Skeletal muscle satellite cell (primary cell): ENCODE measurements at regions not wholly inside any gene's neighbourhood (a gene's known extent, or its start where the extent isn't known, plus 50 kb on each side); places are given as distances from the start of the nearest gene placed in this dataset.

ENCODE experiments used
- H3K27me3 ChIP-seq: 2 replicates; pipeline ENCODE4 v1.7.0; 2013; ENCODE audit warnings: low read length; ENCODE audit not compliant: control insufficient read depth, insufficient read depth
- H3K36me3 ChIP-seq: 2 replicates; pipeline ENCODE4 v1.7.0; 2013; ENCODE audit warnings: mild to moderate bottlenecking, control low read depth, low read length; ENCODE audit not compliant: insufficient read depth
- H3K4me1 ChIP-seq: 2 replicates; pipeline ENCODE4 v1.7.0; 2013; ENCODE audit warnings: low read length; ENCODE audit not compliant: control insufficient read depth, insufficient read depth
- H3K4me2 ChIP-seq: 2 replicates; pipeline ENCODE4 v1.7.0; 2013; ENCODE audit warnings: mild to moderate bottlenecking, low read length
- H3K4me3 ChIP-seq: 2 replicates; pipeline ENCODE4 v1.7.0; 2013; ENCODE audit warnings: low read length
- H3K9ac ChIP-seq: 2 replicates; pipeline ENCODE4 v1.7.0; 2013; ENCODE audit warnings: mild to moderate bottlenecking, low read depth, low read length, moderate library complexity
- H3K9me3 ChIP-seq: replicated peaks from 2 replicates; pipeline ENCODE4 v1.7.0; 2013; ENCODE audit warnings: mild to moderate bottlenecking, control low read depth, low read length

GRCh38 chr9:90061187-90061586 is 456.4 kb downstream of the GADD45G start:
- Histone ChIP-seq H3K9ac (no peak overlapping the region), H3K9me3 (no peaks in the 10 kb centered on the region), H3K4me3 (no peak overlapping the region), H3K4me2 (no peak overlapping the region), H3K36me3 (no peaks in the 10 kb centered on the region), H3K4me1 (no peaks in the 10 kb centered on the region), H3K27me3 (no peaks in the 10 kb centered on the region)

GRCh38 chr9:90062982-90063381 is 458.2 kb downstream of the GADD45G start:
- Histone ChIP-seq H3K36me3 (no peaks in the 10 kb centered on the region), H3K4me1 (no peaks in the 10 kb centered on the region), H3K27me3 (no peaks in the 10 kb centered on the region), H3K9me3 (no peaks in the 10 kb centered on the region), H3K4me2 (no peak overlapping the region), H3K4me3 (no peak overlapping the region), H3K9ac (no peak overlapping the region)

- no peaks in the 10 kb centered on the region for H3K4me1 ChIP-seq
- no peak overlapping the region for H3K9ac ChIP-seq
- no peaks in the 10 kb centered on the region for H3K36me3 ChIP-seq
- H3K9me3 ChIP-seq = no peaks in the 10 kb centered on the region
- no peaks in the 10 kb centered on the region for H3K27me3 ChIP-seq
- no peak overlapping the region for H3K4me3 ChIP-seq
- no peak overlapping the region for H3K4me2 ChIP-seq
Observed at GRCh38 chr9:90064248-90064647, 459.4 kb downstream of the GADD45G start.

GRCh38 chr9:90064971-90065370 is 460.2 kb downstream of the GADD45G start:
- Histone ChIP-seq H3K4me2 (no peak overlapping the region), H3K36me3 (no peaks in the 10 kb centered on the region), H3K4me1 (no peaks in the 10 kb centered on the region), H3K9me3 (no peaks in the 10 kb centered on the region), H3K4me3 (no peak overlapping the region), H3K27me3 (no peaks in the 10 kb centered on the region), H3K9ac (no peak overlapping the region)

GRCh38 chr9:90065851-90066250 is 461.0 kb downstream of the GADD45G start:
- no peak overlapping the region for H3K9ac ChIP-seq
- H3K27me3 ChIP-seq = no peaks in the 10 kb centered on the region
- no peak overlapping the region for H3K4me2 ChIP-seq
- no peak overlapping the region for H3K4me3 ChIP-seq
- H3K9me3 ChIP-seq = no peaks in the 10 kb centered on the region
- H3K4me1 ChIP-seq = no peaks in the 10 kb centered on the region
- no peaks in the 10 kb centered on the region for H3K36me3 ChIP-seq

- H3K9me3 ChIP-seq = no peaks in the 10 kb centered on the region
- no peaks in the 10 kb centered on the region for H3K36me3 ChIP-seq
- no peaks in the 10 kb centered on the region for H3K27me3 ChIP-seq
- no peak overlapping the region for H3K4me3 ChIP-seq
- H3K9ac ChIP-seq = no peak overlapping the region
- no peak overlapping the region for H3K4me2 ChIP-seq
- no peaks in the 10 kb centered on the region for H3K4me1 ChIP-seq
Observed at GRCh38 chr9:90069085-90069484, 464.3 kb downstream of the GADD45G start.

- H3K36me3 ChIP-seq = no peaks in the 10 kb centered on the region
- no peaks in the 10 kb centered on the region for H3K4me1 ChIP-seq
- no peak overlapping the region for H3K9ac ChIP-seq
- H3K4me3 ChIP-seq = no peak overlapping the region
- H3K27me3 ChIP-seq = no peaks in the 10 kb centered on the region
- no peak overlapping the region for H3K4me2 ChIP-seq
- H3K9me3 ChIP-seq = no peaks in the 10 kb centered on the region
Observed at GRCh38 chr9:90070056-90070455, 465.2 kb downstream of the GADD45G start.

GRCh38 chr9:90070469-90070868 is 465.7 kb downstream of the GADD45G start:
- H3K9ac ChIP-seq = no peak overlapping the region
- no peaks in the 10 kb centered on the region for H3K4me1 ChIP-seq
- H3K36me3 ChIP-seq = no peaks in the 10 kb centered on the region
- H3K4me3 ChIP-seq = no peak overlapping the region
- H3K9me3 ChIP-seq = no peaks in the 10 kb centered on the region
- H3K4me2 ChIP-seq = no peak overlapping the region
- H3K27me3 ChIP-seq = no peaks in the 10 kb centered on the region

- Histone ChIP-seq H3K4me1 (no peaks in the 10 kb centered on the region), H3K4me2 (no peak overlapping the region), H3K9ac (no peak overlapping the region), H3K4me3 (no peak overlapping the region), H3K27me3 (no peaks in the 10 kb centered on the region), H3K9me3 (no peaks in the 10 kb centered on the region), H3K36me3 (no peaks in the 10 kb centered on the region)
Observed at GRCh38 chr9:90070931-90071660, 466.3 kb downstream of the GADD45G start.

GRCh38 chr9:90073186-90073945 is 468.6 kb downstream of the GADD45G start:
- Histone ChIP-seq H3K36me3 (no peaks in the 10 kb centered on the region), H3K4me2 (no peak overlapping the region)

GRCh38 chr9:90074316-90074962 is 469.6 kb downstream of the GADD45G start:
- peaks cover 6% of the 10 kb centered on the region for H3K27me3 ChIP-seq
- no peaks in the 10 kb centered on the region for H3K9me3 ChIP-seq
- H3K4me3 ChIP-seq = no peak overlapping the region
- no peak overlapping the region for H3K4me2 ChIP-seq
- H3K9ac ChIP-seq = no peak overlapping the region
- no peaks in the 10 kb centered on the region for H3K4me1 ChIP-seq
- H3K36me3 ChIP-seq = no peaks in the 10 kb centered on the region

More at GRCh38 chr9:90073186-90073945, 468.6 kb downstream of the GADD45G start:
- Histone ChIP-seq H3K9ac (no peak overlapping the region), H3K4me1 (no peaks in the 10 kb centered on the region), H3K27me3 (peaks cover 6% of the 10 kb centered on the region), H3K9me3 (no peaks in the 10 kb centered on the region), H3K4me3 (no peak overlapping the region)
